Gastrocnemius medialis (tissue), 4 donors: ENCODE measurements at regions not wholly inside any gene's neighbourhood (a gene's known extent, or its start where the extent isn't known, plus 50 kb on each side); places are given as distances from the start of the nearest gene placed in this dataset.

ENCODE experiments used
- POLR2A ChIP-seq, 2 donors: fragments of 450-650 bp; IDR thresholded peaks; one replicate each; pipeline ENCODE4 v1.6.1; 2017; ENCODE audit warnings: antibody characterized with exemption in 2 of 2, mild to moderate bottlenecking in 2 of 2, moderate library complexity in 2 of 2
- TF ChIP-seq, protein P1 (sequence below), 5 experiments: fragments of 450-650 bp in 3 of 5; fragments of 200-600 bp in 2 of 5; sonication (generic) in 2 of 5; IDR thresholded peaks in 4 of 5; conservative IDR thresholded peaks in 1 of 5; 1 replicate in 4 of 5; 2 replicates in 1 of 5; pipeline ENCODE4 v1.5.1; 2016 to 2019; ENCODE audit warnings: antibody characterized with exemption in 5 of 5, mild to moderate bottlenecking in 3 of 5, moderate library complexity in 3 of 5

GRCh38 chr4:1579901-1580691, 104.0 kb downstream of the FAM53A start:
- TF ChIP-seq, protein P1, sequence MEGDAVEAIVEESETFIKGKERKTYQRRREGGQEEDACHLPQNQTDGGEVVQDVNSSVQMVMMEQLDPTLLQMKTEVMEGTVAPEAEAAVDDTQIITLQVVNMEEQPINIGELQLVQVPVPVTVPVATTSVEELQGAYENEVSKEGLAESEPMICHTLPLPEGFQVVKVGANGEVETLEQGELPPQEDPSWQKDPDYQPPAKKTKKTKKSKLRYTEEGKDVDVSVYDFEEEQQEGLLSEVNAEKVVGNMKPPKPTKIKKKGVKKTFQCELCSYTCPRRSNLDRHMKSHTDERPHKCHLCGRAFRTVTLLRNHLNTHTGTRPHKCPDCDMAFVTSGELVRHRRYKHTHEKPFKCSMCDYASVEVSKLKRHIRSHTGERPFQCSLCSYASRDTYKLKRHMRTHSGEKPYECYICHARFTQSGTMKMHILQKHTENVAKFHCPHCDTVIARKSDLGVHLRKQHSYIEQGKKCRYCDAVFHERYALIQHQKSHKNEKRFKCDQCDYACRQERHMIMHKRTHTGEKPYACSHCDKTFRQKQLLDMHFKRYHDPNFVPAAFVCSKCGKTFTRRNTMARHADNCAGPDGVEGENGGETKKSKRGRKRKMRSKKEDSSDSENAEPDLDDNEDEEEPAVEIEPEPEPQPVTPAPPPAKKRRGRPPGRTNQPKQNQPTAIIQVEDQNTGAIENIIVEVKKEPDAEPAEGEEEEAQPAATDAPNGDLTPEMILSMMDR (IDR thresholded peaks at IDR 0.05 in 4 of 5, conservative IDR thresholded peaks at IDR 0.05 in 1 of 5): no peak
- TF ChIP-seq POLR2A (IDR thresholded peaks at IDR 0.05): peak; percentile 17 to 22
